Stimulated activated naive CD8-positive, alpha-beta T cell treated with anti-CD3 and anti-CD28 coated beads, Interleukin-15, Interleukin-2, amounts not matched to agents 100 U/mL and 50 U/mL, for 24 hours (primary cell): ENCODE measurements at regions not wholly inside any gene's neighbourhood (a gene's known extent, or its start where the extent isn't known, plus 50 kb on each side); places are given as distances from the start of the nearest gene placed in this dataset.
"Not testable (repeated sequence)": the region's sequence is repeated elsewhere in the genome, so short reads cannot be mapped to it uniquely, and the experiment has no call there.

Experiments
- ATAC-seq: fragments of 150-1000 bp; cut with Tn5 transposase; one replicate; pipeline ENCODE4 v1.10.0; 2021
- DNase-seq: peaks from one replicate; pipeline ENCODE4 v3.0.0; 2021

GRCh38 chr20:53743607-53744260 is 150.1 kb upstream of the ZNF217 start:
- DNase-seq (no peak), ATAC-seq (no peak)

GRCh38 chr20:53742685-53743081 is 149.0 kb upstream of the ZNF217 start:
- no peak for DNase-seq
- ATAC-seq, result no peak

GRCh38 chr20:53741726-53742028 is 148.0 kb upstream of the ZNF217 start:
- no peak for DNase-seq
- ATAC-seq, result no peak

- ATAC-seq, result peak; percentile 62
- no peak for DNase-seq
Observed at GRCh38 chr20:53739799-53740785, 146.5 kb upstream of the ZNF217 start.

- DNase-seq (no peak), ATAC-seq (no peak)
Observed at GRCh38 chr20:53738945-53739798, 145.5 kb upstream of the ZNF217 start.

- DNase-seq (no peak), ATAC-seq (no peak)
Observed at GRCh38 chr20:53738039-53738944, 144.7 kb upstream of the ZNF217 start.

- DNase-seq (no peak), ATAC-seq (no peak)
Observed at GRCh38 chr20:53737396-53738038, 143.9 kb upstream of the ZNF217 start.

- peak; percentile 28 for DNase-seq
- peak; percentile 70 for ATAC-seq
Observed at GRCh38 chr20:53736757-53737395, 143.2 kb upstream of the ZNF217 start.

GRCh38 chr20:53736122-53736756 is 142.6 kb upstream of the ZNF217 start:
- no peak for DNase-seq
- no peak for ATAC-seq

GRCh38 chr20:53735536-53736050 is 142.0 kb upstream of the ZNF217 start:
- DNase-seq, result no peak
- no peak for ATAC-seq

GRCh38 chr20:53734006-53734688 is 140.5 kb upstream of the ZNF217 start:
- ATAC-seq (no peak), DNase-seq (no peak)

GRCh38 chr20:53731595-53731994 is 138.0 kb upstream of the ZNF217 start:
- ATAC-seq, result no peak
- DNase-seq, result no peak

- ATAC-seq (no peak), DNase-seq (no peak)
Observed at GRCh38 chr20:53728359-53728758, 134.7 kb upstream of the ZNF217 start.

GRCh38 chr20:53727239-53727638 is 133.6 kb upstream of the ZNF217 start:
- not testable (repeated sequence) for ATAC-seq, DNase-seq

GRCh38 chr20:53725575-53725970 is 131.9 kb upstream of the ZNF217 start:
- ATAC-seq, result no peak
- DNase-seq, result no peak

GRCh38 chr20:53723621-53724020 is 130.0 kb upstream of the ZNF217 start:
- no peak for DNase-seq
- no peak for ATAC-seq

- DNase-seq (no peak), ATAC-seq (no peak)
Observed at GRCh38 chr20:53723045-53723444, 129.4 kb upstream of the ZNF217 start.

GRCh38 chr20:53722515-53723036 is 128.9 kb upstream of the ZNF217 start:
- ATAC-seq, result no peak

GRCh38 chr20:53721445-53721963 is 127.9 kb upstream of the ZNF217 start:
- not testable (repeated sequence) for ATAC-seq, DNase-seq

More at GRCh38 chr20:53722515-53723036, 128.9 kb upstream of the ZNF217 start:
- DNase-seq, result no peak
